Spleen (tissue), 11 donors: ENCODE measurements at regions not wholly inside any gene's neighbourhood (a gene's known extent, or its start where the extent isn't known, plus 50 kb on each side); places are given as distances from the start of the nearest gene placed in this dataset.

Experiments used
- DNase-seq: peaks from one replicate; pipeline ENCODE4 v3.0.0-alpha.2; 2020
- H3K27ac ChIP-seq, 8 donors: fragments of 200-600 bp; sonication (generic) in 7 of 8; 1 replicate in 4 of 8; 2 replicates in 4 of 8; pipeline versions ENCODE4 v1.5.0 to v1.8.0; 2016 to 2021; ENCODE audit warnings: inconsistent platforms in 4 of 8, mild to moderate bottlenecking in 4 of 8, moderate library complexity in 1 of 8
- H3K27me3 ChIP-seq, 7 donors: fragments of 200-600 bp; sonication (generic) in 6 of 7; replicated peaks in 1 of 7; 1 replicate in 4 of 7; 2 replicates in 3 of 7; pipeline versions ENCODE4 v1.5.0 to v1.8.0; 2016 to 2021; ENCODE audit warnings: inconsistent platforms in 3 of 7, mild to moderate bottlenecking in 1 of 7
- H3K36me3 ChIP-seq, 6 donors: fragments of 200-600 bp; sonication (generic) in 5 of 6; 1 replicate in 4 of 6; 2 replicates in 2 of 6; pipeline versions ENCODE4 v1.5.0 to v1.8.0; 2016 to 2021; ENCODE audit warnings: inconsistent platforms in 2 of 6
- H3K4me1 ChIP-seq, 6 donors: fragments of 200-600 bp; sonication (generic) in 5 of 6; 1 replicate in 3 of 6; 2 replicates in 3 of 6; pipeline versions ENCODE4 v1.5.0 to v1.8.0; 2016 to 2021; ENCODE audit warnings: inconsistent platforms in 3 of 6
- H3K4me3 ChIP-seq, 8 donors: fragments of 200-600 bp; sonication (generic) in 7 of 8; 1 replicate in 4 of 8; 2 replicates in 4 of 8; pipeline versions ENCODE4 v1.5.0 to v1.8.0; 2016 to 2021; ENCODE audit warnings: inconsistent platforms in 4 of 8, mild to moderate bottlenecking in 4 of 8, moderate library complexity in 2 of 8
- H3K9me3 ChIP-seq, 8 donors: fragments of 200-600 bp; sonication (generic) in 7 of 8; 1 replicate in 4 of 8; 2 replicates in 4 of 8; pipeline versions ENCODE4 v1.5.0 to v1.8.0; 2016 to 2021; ENCODE audit warnings: inconsistent platforms in 4 of 8
- CTCF ChIP-seq, 11 experiments: fragments of 200-600 bp in 7 of 11; fragments of 450-650 bp in 4 of 11; sonication (generic) in 4 of 11; IDR thresholded peaks in 8 of 11; conservative IDR thresholded peaks in 3 of 11; 1 replicate in 7 of 11; 2 replicates in 4 of 11; pipeline versions ENCODE4 v1.4.0 to v1.8.0; 2016 to 2021; ENCODE audit warnings: antibody characterized with exemption in 11 of 11, inconsistent platforms in 4 of 11, mild to moderate bottlenecking in 1 of 11
- POLR2A ChIP-seq, 3 donors: fragments of 450-650 bp; IDR thresholded peaks; one replicate each; pipeline ENCODE4 v1.5.1; 2017; ENCODE audit warnings: antibody characterized with exemption in 3 of 3, mild to moderate bottlenecking in 1 of 3
- POLR2AphosphoS5 ChIP-seq, 3 donors: sonication (generic); formaldehyde crosslinking; IDR thresholded peaks; one replicate each; pipeline ENCODE4 v1.5.1; 2017; ENCODE audit warnings: antibody characterized with exemption in 3 of 3
- WGBS, 5 donors: extraction: QIAGEN DNeasy Blood & Tissue Kit in 3 of 5; methylation state at CpG; one replicate each; pipeline versions ENCODE4 v1.1.5 to v1.1.7; 2013 to 2018; 5-methylcytosine and 5-hydroxymethylcytosine counted together
- intact Hi-C: fragments of 100-400 bp; cut with DNase I; formaldehyde crosslinking; loops from one replicate; pipeline ENCODE4 v1.15.0; 2023; ENCODE audit warnings: low total_unique reads
- donor health status: healthy with polysubstance abuse.
- donor health status: DM: no; HTN: no; CAD: no; lungs with moderate emphysema.
- donor health status: DM: no; HTN: no; CAD: no.
- donor health status: Bipolar disorder and iron deficiency.
- donor health status: healthy.
- donor health status: DM: no; HTN: no; CAD: no.
- donor health status: DM: yes; HTN: yes; CAD: no.

- intact Hi-C loops, result no loop called here
- Histone ChIP-seq H3K4me1 (peaks cover 0 to 15% (median 6%) of the 10 kb centered on the region in 6 donors), H3K36me3 (no peaks in the 10 kb centered on the region), H3K27me3 (no peaks in the 10 kb centered on the region), H3K9me3 (peaks cover 0 to 5% (median 0%) of the 10 kb centered on the region in 8 donors), H3K4me3 (no peak overlapping the region), H3K27ac (peak overlapping the region in 4 of 8 donors; percentile 51 to 73 (median 66))
- no peak for TF ChIP-seq POLR2AphosphoS5 (IDR thresholded peaks at IDR 0.05)
- no peak for TF ChIP-seq CTCF (IDR thresholded peaks at IDR 0.05 in 8 of 11, conservative IDR thresholded peaks at IDR 0.05 in 3 of 11)
- no peak for TF ChIP-seq POLR2A (IDR thresholded peaks at IDR 0.05)
- no peak for DNase-seq
- 43 to 69% (median 50%) methylated on average over 2 of the region's 2 CpGs for WGBS, 5 donors
Measured at GRCh38 chr18:64713284-64713683, 564.4 kb upstream of the LINC00305 start.

- intact Hi-C loops, result no loop called here
- TF ChIP-seq POLR2AphosphoS5 (IDR thresholded peaks at IDR 0.05) (no peak), POLR2A (IDR thresholded peaks at IDR 0.05) (no peak), CTCF (IDR thresholded peaks at IDR 0.05 in 8 of 11, conservative IDR thresholded peaks at IDR 0.05 in 3 of 11) (no peak)
- WGBS, 5 donors, result 93 to 100% (median 97%) methylated on average over 1 of the region's 1 CpG
- H3K4me3 ChIP-seq, result no peak overlapping the region
- no peak overlapping the region for H3K27ac ChIP-seq
- peaks cover 0 to 5% (median 0%) of the 10 kb centered on the region in 8 donors for H3K9me3 ChIP-seq
- no peaks in the 10 kb centered on the region for H3K36me3 ChIP-seq
- H3K4me1 ChIP-seq, result peaks cover 0 to 15% (median 6%) of the 10 kb centered on the region in 6 donors
- no peak for DNase-seq
- H3K27me3 ChIP-seq, result no peaks in the 10 kb centered on the region
Measured at GRCh38 chr18:64712035-64712434, 563.1 kb upstream of the LINC00305 start.

GRCh38 chr18:64710105-64710861 is 561.4 kb upstream of the LINC00305 start:
- Histone ChIP-seq H3K4me1 (peaks cover 0 to 15% (median 6%) of the 10 kb centered on the region in 6 donors), H3K4me3 (no peak overlapping the region), H3K27me3 (no peaks in the 10 kb centered on the region), H3K36me3 (no peaks in the 10 kb centered on the region), H3K27ac (no peak overlapping the region), H3K9me3 (peaks cover 0 to 5% (median 0%) of the 10 kb centered on the region in 8 donors)
- DNase-seq, result no peak
- TF ChIP-seq POLR2A (IDR thresholded peaks at IDR 0.05), result no peak
- TF ChIP-seq POLR2AphosphoS5 (IDR thresholded peaks at IDR 0.05), result no peak
- no peak for TF ChIP-seq CTCF (IDR thresholded peaks at IDR 0.05 in 8 of 11, conservative IDR thresholded peaks at IDR 0.05 in 3 of 11)
- intact Hi-C loops, result no loop called here
- 82 to 94% (median 88%) methylated on average over 2 of the region's 2 CpGs for WGBS, 5 donors

GRCh38 chr18:64707052-64707451 is 558.2 kb upstream of the LINC00305 start:
- TF ChIP-seq POLR2AphosphoS5 (IDR thresholded peaks at IDR 0.05), result no peak
- no peak for TF ChIP-seq POLR2A (IDR thresholded peaks at IDR 0.05)
- TF ChIP-seq CTCF (IDR thresholded peaks at IDR 0.05 in 8 of 11, conservative IDR thresholded peaks at IDR 0.05 in 3 of 11), result no peak
- Histone ChIP-seq H3K27me3 (no peaks in the 10 kb centered on the region), H3K4me1 (no peaks in the 10 kb centered on the region), H3K36me3 (no peaks in the 10 kb centered on the region), H3K27ac (peak overlapping the region in 2 of 8 donors; percentile 16 to 34), H3K4me3 (no peak overlapping the region), H3K9me3 (no peaks in the 10 kb centered on the region)
- no peak for DNase-seq
- intact Hi-C loops, result no loop called here
